NCI-H1930 (cell line): ENCODE measurements at regions not wholly inside any gene's neighbourhood (a gene's known extent, or its start where the extent isn't known, plus 50 kb on each side); places are given as distances from the start of the nearest gene placed in this dataset.

Experiments
- DNase-seq, 2 experiments: peaks; one replicate each; lab custom pipeline; 2025; lab: John Stamatoyannopoulos, UW

DNA sequence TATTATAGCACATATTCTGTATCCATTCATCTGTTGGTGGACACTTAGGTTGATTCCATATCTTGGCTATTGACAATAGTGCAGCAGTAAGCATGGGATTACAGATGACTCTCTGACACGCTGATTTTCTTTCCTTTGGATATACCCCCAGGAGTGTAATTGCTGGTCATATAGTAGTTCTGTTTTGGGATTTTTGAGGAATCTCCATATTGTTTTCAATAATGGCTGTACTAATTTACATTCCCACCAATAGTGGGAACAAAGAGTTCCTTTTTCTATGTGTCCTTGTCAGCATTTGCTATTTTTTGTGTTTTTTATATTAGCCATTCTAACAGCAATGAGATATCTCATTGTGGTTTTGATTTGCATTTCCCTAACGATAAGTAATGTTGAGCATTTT lies 309.0 kb upstream of the JARID2 start:
- no peak for DNase-seq

DNA sequence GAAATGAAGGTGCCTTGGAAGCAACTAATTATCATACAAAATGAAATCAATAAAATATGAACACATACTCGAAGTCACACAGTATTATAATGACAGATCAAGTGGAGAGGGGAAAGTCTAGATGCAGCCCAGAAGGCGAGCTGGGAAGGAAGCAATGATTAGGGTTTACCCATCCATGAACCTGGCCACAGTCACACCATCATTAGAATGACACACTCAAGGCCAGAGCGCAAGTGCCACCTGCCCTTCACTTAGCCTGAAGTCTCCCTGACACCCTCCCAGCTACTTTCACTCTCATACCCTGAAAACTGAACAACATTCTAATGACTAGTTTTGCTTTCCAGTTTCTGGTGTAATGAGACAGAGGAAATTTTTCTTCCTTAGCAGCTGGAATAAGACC lies 302.8 kb upstream of the JARID2 start:
- DNase-seq = no peak

DNA sequence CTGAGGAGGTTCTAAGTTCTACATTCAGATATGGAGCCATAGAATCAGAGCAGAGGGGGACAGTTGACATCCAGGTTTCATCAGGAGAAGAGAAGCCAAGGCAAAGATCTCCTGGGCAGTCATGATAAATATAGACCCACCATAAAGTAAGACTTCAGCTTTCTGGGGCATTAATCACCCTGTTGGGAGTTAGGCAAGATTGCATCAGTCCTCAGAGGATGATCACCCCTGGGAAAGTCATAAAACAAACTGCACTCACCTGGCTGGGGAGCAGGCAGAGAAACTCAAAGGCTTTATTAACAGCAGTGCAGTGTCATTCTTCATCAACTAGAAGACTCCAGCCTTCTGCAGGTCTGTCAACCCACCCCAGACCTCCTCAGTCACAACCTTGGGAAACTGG lies 301.3 kb upstream of the JARID2 start:
- DNase-seq = no peak

DNA sequence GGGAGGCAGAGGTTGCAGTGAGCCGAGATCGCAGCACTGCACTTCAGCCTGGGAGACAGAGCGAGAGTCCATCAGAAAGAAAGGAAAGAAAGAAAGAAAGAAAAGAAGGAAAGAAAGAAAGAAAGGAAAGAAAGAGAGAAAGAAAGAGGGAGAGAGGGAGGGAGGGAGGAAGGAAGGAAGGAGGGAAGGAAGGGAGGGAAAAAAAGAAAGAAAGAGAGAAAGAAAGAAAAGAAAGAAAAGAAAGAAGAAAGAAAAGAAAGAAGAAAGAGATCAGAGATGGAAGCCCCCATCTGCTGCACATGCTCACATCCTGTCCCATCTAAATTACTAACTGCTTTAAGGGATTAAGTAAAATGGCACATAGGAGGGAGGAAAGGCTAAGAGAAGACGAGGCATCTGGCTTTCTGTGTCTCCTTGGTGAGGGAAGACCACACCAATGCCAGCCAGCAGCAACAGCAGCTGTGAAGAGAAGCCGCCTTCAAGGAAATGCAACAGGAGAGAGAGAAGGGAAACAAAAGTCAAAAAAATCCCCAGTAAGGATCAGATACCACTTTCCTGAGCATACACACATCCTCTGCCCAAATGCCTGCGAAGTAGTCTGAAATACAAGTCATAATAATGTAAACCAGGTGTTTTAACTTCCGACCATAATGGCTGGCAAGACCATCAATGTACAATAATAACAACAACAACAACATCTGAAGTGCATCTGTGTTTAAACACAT lies 300.2 kb upstream of the JARID2 start:
- DNase-seq = no peak

DNA sequence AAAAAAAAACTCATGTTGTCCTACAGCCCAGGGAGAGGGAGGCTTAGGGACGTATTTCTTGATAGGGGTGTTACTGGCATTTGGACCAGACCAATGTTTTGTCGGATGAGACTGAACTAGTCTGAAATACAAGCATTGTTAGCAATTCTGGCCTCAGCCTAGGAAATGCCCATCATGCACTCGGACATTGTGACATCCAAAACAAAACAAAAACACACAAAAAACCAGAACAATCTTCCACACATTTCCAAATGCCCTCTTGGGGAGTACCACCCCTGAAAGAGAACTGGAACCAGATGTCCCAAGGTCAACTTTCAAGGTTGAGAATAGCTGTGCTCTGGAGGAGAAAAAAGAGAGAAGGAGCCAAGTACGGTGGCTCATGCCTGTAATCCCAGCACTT lies 299.1 kb upstream of the JARID2 start:
- no peak for DNase-seq

DNA sequence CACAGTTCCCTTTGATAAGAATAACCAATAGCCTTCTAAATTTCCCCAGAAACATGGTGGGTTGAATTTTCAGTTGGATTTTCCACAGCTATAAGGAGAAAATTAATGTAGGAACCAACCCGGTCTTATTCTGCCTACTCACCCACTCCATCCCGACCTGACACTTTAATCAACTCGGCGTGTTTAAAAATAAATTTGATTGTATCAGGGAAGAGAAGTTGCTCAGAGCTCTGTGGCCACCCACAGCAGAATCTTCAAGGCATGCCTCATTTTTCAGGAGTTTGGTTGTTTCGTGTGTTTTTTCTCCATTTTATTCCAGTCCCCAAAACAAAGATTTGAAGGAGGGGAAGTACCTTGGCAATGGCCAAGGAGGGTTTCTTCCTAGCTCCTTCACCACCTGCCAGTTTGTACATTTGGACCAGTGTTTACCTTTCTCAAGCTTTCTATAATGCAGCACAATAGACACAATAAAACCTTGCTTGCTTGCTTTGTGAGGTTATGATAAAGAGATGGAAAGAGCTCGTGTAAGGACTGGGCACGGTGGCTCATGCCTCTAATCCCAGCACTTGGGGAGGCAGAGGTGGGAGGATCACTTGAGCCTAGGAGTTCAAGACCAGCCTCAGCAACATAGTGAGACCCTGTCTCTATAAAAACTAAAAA lies 297.2 kb upstream of the JARID2 start:
- DNase-seq = no peak

DNA sequence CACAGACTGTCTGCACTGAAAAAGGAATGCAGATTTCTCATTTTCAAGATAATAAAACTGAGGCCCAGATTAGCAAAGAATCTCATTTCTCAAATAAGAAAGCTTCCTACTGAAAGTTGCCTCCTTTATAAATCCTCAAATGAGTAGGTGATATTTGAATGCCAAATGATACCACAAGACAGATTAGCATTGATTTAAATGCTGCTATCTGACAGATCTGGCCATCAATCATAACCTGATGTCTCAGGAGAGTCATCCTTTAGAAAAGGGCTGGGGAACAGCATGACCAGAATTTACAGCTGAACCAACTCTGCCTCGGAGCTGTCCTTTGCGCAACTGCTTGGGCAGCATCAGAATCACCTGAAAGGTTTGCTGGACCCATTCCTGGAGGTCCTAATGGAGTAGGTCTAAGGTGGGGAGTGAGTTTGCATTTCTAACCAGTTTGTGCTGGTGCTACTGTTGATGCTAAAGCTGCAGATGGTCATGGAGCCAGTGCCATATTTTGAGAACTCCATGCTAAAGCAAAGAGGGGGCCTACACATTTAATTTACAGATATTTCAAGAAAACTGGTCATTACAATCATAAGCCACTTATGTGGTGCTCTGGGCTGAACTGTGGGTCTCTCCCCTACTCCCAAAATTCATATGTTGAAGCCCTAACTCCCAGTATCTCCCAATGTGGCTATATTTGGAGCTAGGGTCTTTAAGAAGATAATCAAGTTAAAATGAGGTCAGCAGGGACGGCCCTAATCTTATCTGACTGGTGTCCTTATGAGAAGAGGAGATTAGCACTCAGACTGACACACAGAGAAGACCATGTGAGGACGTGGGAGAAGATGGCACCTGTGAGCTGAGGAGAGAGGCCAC lies 295.5 kb upstream of the JARID2 start:
- DNase-seq = no peak

DNA sequence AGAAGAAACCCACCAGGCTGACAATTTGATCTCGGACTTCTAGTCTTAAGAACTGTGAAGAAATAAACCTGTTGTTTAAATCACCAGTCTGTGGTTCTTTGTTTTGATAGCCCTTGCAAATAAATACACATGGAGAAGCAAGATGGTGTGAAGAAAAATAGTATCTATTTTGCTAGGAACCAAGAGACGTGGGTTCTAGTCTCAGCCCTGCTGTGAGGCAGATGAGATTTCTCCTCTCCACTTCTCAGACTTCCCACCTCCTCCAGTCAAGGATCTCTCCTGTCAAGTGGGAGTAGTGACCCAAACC lies 294.9 kb upstream of the JARID2 start:
- DNase-seq = no peak

DNA sequence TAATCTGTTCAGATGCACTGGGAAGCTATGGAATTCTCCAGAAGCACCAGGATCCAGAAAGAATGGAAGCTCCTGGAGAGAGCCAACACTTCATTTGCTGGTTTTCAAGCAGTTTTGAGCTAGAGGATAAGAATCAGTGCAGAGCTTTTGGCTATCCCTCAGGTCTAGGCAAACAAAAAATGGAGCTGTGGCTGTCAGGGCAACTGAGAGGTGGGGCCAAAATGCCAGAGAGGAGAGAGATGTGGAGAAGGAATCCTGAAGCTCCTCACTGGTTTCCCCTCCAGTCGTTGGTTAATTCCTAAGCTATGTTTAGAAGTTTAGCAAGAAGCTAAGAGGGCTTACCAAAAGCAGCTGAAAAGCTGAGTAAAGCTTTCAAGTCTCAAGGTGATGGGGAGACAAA lies 294.2 kb upstream of the JARID2 start:
- no peak for DNase-seq

DNA sequence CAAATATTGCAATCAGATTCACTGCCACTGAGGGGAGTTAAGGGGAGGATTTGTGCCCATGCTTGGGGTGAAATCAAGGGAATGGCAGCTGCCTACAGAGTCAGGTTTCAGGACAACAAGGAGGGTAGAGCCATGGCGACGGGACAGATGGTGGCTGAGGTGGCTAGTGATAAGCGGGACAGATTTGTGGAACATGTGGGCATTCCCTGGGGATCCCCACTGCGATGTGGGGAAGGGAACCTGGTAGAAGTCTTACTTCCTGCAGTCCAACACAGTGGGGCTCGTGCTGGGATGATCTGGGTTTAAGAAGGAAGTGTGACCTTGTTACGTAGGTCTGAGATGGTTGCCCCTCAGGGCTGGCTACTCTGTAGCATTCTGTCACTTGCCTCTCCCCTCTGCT lies 292.0 kb upstream of the JARID2 start:
- DNase-seq = no peak

DNA sequence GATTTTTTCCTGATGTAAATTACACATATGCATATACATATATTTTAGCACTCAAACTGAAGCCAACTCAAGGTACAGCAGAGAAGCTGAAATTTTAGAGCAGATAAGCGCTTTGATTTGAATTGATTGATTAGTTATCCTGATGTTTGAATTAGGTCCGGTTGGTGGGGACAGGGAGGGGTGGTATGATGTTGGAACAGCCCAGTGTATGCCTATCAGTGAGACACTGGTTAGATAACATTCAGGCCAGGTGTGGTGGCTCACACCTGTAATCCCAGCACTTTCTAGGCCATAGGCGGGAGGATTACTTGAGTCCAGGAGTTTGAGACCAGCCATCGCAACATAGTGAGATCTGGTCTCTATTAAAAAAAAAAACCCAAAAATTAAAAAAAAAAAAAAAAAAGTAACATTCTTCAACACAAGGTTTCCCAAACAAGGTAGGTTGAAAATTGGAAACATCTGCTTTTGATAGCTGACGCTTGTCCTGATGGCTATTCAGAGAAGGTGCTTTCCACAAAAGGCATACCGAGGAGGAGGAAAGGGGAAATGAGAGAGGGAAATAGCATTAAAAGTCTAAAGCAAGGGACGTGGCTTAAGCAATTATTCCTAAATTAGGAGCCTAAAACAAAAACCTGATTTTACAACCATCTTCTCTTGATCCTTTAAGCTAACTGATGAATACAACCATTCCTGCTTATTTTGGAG lies 288.4 kb upstream of the JARID2 start:
- no peak for DNase-seq

DNA sequence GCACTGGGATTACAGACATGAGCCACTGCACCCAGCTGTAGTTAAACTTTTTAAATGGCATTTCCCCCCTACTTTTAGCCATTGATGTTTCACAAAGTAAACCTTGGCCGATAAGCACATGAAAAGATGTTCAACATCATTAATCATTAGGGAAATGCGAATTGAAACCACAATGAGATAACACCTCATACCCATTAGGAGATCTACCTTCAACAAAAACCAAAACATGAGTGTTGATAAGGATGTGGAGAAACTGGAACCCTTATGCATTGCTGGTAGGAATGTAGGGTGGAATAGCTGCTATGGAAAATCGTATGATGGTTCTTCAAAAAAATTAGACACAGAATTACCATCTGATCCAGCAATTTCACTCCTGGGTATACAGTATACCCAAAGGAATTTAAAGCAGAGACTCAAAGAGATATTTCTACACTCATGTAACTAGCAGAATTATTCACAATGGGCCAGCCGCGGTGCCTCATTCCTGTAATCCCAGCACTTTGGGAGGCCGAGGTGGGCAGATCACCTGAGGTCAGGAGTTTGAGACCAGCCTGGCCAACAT lies 286.5 kb upstream of the JARID2 start:
- no peak for DNase-seq

DNA sequence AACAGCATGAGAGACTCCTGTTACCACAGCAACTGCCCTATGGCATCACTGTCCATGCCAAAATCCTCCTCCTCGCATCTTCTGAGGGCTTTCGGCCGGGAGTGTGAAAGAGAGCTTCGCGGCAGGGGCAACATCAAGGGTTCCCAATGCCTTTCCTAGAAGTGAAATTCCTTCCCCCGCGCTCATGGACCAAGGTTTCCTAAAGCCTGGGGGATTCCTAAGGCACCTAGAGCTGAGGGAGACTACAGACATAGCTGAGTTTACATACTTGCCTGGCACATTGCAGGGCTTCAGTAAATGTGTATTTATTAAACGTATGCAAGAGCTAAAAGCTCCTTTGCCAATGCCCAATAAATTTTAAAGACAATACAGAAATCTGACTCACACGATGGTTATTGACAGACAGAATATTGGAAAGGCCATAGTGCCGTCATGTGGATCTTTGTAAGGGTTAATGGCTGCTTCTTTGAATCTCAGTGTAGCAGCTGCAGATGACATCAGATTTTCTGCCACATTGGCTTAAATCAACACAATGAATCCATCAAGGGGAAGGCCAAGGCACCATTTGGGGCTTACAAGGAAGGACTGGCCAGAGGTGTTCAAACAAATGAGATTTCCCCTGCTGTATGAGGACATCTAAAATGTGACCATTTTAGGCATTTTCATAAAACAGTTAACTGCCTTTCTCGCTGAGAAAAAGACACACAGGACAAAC lies 281.2 kb upstream of the JARID2 start:
- no peak for DNase-seq

DNA sequence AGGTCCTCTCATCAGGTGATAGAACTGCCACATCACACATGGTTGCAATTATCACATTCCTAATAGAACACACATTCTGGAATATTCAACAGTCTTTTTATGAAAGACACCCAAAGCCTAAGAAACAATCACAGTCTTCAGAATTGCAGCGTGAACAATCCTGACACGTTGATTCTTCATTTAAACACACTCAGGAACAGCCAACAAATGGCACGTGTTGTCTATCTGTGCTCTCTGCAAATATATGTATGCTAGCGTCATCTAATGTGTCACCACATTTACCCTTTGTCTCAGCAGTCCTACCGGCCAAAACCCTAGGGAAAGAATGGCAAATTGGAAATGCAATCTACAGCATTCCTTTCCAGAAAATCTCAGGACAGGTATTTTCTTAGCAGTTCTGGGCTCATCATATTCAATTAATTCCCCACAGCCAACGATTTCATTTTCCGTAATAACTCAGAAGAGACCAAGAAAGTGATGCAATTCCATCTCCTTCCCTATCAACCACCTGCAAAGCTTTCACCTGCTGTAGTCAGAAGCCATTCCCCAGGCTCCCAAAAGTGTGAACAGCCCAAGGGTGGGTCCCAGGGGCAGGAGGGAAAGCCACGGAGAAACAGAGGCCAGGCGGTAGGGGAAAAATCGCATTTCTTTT lies 280.3 kb upstream of the JARID2 start:
- DNase-seq = no peak

DNA sequence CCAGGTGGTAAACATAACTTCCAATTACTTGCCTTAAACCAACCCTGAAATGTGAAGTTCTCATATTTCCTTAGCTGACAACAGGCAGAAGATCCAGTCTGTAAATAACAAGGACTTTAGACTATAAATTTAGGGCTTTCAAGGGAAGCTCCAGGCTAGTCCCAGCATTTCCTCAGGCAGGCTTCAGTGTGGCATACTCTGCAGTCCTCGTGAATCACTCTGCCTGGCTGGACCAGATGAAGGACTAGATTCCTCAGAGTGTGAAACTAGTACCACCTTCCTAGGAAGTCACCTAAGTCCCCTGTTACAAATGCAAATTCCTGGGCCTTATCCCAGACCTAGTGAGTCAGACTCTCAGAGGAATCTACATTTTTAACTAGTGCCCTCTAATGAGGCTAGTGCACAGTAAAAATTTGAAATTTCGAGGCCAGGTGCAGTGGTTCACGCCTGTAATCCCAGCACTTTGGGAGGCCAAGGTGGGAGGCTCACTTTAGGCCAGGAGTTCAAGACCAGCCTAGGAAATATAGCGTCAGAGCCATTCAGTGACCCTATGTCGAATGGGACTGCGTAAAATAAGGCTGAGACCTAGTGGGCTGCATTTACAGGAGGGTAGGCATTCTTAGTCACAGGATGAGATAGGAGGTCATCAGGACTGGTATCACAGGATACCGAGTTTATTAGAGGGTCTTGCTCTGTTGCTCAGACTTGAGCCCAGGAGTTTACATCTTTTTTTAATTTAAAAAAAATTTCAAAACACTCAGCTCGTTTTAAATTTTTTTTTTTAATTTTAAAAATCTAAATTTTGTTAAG lies 279.6 kb upstream of the JARID2 start:
- no peak for DNase-seq

DNA sequence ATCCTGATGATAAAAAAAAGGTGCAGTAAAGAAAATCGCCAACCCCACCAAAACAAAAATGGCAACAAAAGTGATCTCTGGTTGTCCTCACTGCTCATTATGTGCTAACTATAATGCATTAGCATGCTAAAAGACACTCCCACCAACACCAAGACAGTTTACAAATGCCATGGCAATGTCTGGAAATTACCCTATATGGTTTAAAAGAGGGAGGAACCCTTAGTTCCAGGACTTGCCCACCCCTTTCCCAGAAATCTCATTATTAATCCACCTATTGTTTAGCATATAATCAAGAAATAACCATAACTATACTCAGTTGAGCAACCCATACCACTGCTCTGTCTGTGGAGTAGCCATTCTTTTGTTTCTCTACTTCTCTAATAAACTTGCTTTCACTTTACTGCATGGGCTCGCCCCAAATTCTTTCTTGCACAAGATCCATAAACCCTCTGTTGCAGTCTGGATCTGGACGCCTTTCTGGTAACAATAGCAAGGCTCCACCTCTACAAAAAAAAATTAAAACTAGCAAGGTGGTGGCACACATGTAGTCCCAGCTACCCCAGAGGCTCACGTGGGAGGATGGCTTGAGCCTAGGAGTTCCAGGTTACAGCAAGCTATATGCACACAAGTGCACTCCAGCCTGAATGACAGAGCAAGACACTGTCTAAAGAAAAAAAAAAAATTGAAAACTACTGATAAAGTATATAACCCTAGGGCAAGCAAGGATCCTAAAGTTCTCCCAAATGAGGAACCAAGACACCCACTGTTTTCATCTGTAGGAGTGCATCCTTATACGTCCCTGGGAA lies 278.8 kb upstream of the JARID2 start:
- no peak for DNase-seq

DNA sequence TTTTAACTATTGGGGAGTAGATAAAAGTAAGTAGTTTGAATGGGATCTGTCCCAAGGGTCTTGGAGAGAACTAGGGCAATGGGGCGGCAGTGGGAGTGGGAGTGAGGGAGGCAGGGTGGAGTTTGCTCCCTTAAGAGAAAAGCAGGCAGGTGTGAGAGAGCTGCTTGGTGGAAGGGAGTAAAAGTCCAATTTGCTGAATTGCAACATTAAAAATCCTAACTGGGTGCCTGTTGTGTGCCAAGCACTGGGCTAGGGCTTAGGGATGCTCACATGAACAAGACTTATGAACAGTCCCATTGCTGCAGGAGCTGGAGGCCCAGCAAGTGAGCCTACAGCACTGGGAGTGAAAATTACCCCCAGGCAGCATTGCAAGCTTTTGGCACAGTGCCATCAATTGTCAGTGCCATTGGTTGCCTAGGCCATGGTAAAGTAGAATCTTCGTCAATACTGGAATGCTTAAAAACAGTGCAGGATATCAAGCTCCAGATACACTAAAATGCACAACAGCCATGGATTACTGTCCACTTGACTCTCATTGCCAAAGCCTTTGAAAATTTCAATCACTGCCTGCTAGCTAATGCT lies 277.7 kb upstream of the JARID2 start:
- DNase-seq = no peak

DNA sequence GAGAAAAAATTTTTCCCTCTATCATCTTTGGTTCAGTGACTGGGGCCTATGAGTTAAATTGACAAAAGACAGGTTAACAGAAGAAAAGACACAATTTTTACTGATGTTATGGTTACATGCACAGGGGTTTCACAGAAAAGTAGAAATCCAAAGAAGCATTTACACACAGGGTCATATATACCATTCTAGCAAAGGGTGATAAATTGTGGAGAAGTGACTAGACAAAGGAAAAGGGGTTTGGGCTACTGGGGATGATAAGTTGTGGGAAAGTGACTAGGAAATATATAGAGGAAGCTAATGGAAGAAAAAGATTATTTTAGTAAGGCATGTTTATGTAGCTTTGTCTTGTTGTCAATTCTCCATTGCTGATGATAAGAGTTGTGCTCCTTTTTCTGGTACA lies 276.7 kb upstream of the JARID2 start:
- DNase-seq = no peak
